ENCODE measurements at regions not wholly inside any gene's neighbourhood (a gene's known extent, or its start where the extent isn't known, plus 50 kb on each side); places are given as distances from the start of the nearest gene placed in this dataset.

GRCh38 chr9:27766073-27766835 lies 193.0 kb upstream of the C9orf72 start:
- FAIRE-seq = no peak
- no peak overlapping the region for H2AFZ ChIP-seq (ENCODE audit: control insufficient read depth, low read length)

DNA sequence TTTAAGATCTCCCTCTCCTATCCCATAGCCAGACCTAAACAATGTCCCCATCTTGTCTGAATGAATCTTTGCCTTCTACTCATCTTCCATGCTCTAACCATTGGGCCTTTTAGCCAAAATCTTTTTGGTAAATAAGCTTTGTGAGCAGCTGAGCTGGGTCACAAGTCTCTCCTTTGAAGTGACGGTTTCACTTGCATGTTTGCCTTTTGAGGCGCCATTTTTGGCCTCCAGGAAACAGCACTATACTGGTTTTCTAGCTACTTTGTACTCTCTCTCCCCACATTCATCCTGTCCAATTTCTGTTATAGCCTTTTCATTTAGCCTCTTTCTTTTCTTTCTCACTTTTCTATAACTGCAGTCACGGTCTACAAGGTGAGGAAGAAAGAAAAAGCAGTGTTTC lies 195.5 kb upstream of the C9orf72 start:
- FAIRE-seq = no peak
- dilution Hi-C loops (cut with MboI; ENCODE audit: extremely low pct_ligation_motif_present, low sequenced_read_pairs) = no loop called here
- no peaks in the 10 kb centered on the region for H3K36me3 ChIP-seq (ENCODE audit: control insufficient read depth in 2 of 2, extremely low read depth in 1 of 2, insufficient read depth in 2 of 2, low read length in 2 of 2)

More at GRCh38 chr9:27766073-27766835, 193.0 kb upstream of the C9orf72 start:
- Histone ChIP-seq H3K4me1 (ENCODE audit: control insufficient read depth, extremely low read depth, insufficient read depth, low read length) (peaks cover 12% of the 10 kb centered on the region), H3K79me2 (ENCODE audit: control insufficient read depth, insufficient read depth, low read length) (no peaks in the 10 kb centered on the region), H3K4me2 (ENCODE audit: control insufficient read depth, extremely low read depth, insufficient read depth, low read depth, low read length) (no peak overlapping the region), H3K27ac (ENCODE audit: control insufficient read depth, insufficient read depth, low read length) (no peak overlapping the region), H3K27me3 (ENCODE audit: control insufficient read depth, extremely low read depth, insufficient read depth, low read length) (no peaks in the 10 kb centered on the region), H3K36me3 (ENCODE audit: control insufficient read depth in 2 of 2, extremely low read depth in 1 of 2, insufficient read depth in 2 of 2, low read length in 2 of 2) (no peaks in the 10 kb centered on the region), H3K9me1 (ENCODE audit: control insufficient read depth, extremely low read depth, insufficient read depth, low read length) (no peaks in the 10 kb centered on the region), H3K9ac (ENCODE audit: control insufficient read depth, extremely low read depth, insufficient read depth, low read length) (no peak overlapping the region), H4K20me1 (ENCODE audit: control insufficient read depth, extremely low read depth, insufficient read depth, low read length) (no peaks in the 10 kb centered on the region), H3K9me3 (ENCODE audit: control insufficient read depth, low read depth, low read length) (no peaks in the 10 kb centered on the region), H3K4me3 (ENCODE audit: control insufficient read depth in 2 of 3, extremely low read depth in 1 of 3, insufficient read depth in 2 of 3, low read depth in 1 of 3, low read length in 3 of 3) (no peak overlapping the region)
- dilution Hi-C loops (cut with MboI; ENCODE audit: extremely low pct_ligation_motif_present, low sequenced_read_pairs) = no loop called here
- DNase-seq (ENCODE audit: low read depth, low spot score) = no peak
- TF ChIP-seq CTCF (optimal IDR thresholded peaks at IDR 0.05 in 1 of 3, IDR thresholded peaks at IDR 0.05 in 1 of 3, conservative IDR thresholded peaks at IDR 0.05 in 1 of 3; ENCODE audit: extremely low read depth in 1 of 3, insufficient read depth in 2 of 3, low read length in 3 of 3) = no peak

More for the DNA sequence above, 195.5 kb upstream of the C9orf72 start:
- Histone ChIP-seq H3K4me3 (ENCODE audit: control insufficient read depth in 2 of 3, extremely low read depth in 1 of 3, insufficient read depth in 2 of 3, low read depth in 1 of 3, low read length in 3 of 3) (no peak overlapping the region), H3K4me1 (ENCODE audit: control insufficient read depth, extremely low read depth, insufficient read depth, low read length) (peaks cover 27% of the 10 kb centered on the region), H3K79me2 (ENCODE audit: control insufficient read depth, insufficient read depth, low read length) (no peaks in the 10 kb centered on the region), H2AFZ (ENCODE audit: control insufficient read depth, low read length) (no peak overlapping the region), H3K27me3 (ENCODE audit: control insufficient read depth, extremely low read depth, insufficient read depth, low read length) (no peaks in the 10 kb centered on the region), H3K9me3 (ENCODE audit: control insufficient read depth, low read depth, low read length) (no peaks in the 10 kb centered on the region), H3K4me2 (ENCODE audit: control insufficient read depth, extremely low read depth, insufficient read depth, low read depth, low read length) (no peak overlapping the region), H4K20me1 (ENCODE audit: control insufficient read depth, extremely low read depth, insufficient read depth, low read length) (no peaks in the 10 kb centered on the region), H3K9ac (ENCODE audit: control insufficient read depth, extremely low read depth, insufficient read depth, low read length) (no peak overlapping the region), H3K27ac (ENCODE audit: control insufficient read depth, insufficient read depth, low read length) (no peak overlapping the region), H3K9me1 (ENCODE audit: control insufficient read depth, extremely low read depth, insufficient read depth, low read length) (no peaks in the 10 kb centered on the region)
- no peak for DNase-seq (ENCODE audit: low read depth, low spot score)
- TF ChIP-seq EZH2 (IDR thresholded peaks at IDR 0.05; ENCODE audit: low read length) (no peak), CTCF (optimal IDR thresholded peaks at IDR 0.05 in 1 of 3, IDR thresholded peaks at IDR 0.05 in 1 of 3, conservative IDR thresholded peaks at IDR 0.05 in 1 of 3; ENCODE audit: extremely low read depth in 1 of 3, insufficient read depth in 2 of 3, low read length in 3 of 3) (no peak)

Data from keratinocyte (primary cell).